Mesothelial cell of epicardium (in vitro differentiated cells): ENCODE measurements at regions not wholly inside any gene's neighbourhood (a gene's known extent, or its start where the extent isn't known, plus 50 kb on each side); places are given as distances from the start of the nearest gene placed in this dataset.

Experiments used
- DNase-seq, 2 experiments: peaks; one replicate each; pipeline ENCODE4 v3.0.0; 2021; ENCODE audit warnings: low spot score in 2 of 2; ENCODE audit not compliant: unreplicated experiment in 2 of 2
- H3K27ac Mint-ChIP-seq: 2 replicates; pipeline ENCODE4 v1.8.0; 2021; ENCODE audit warnings: mixed read lengths
- H3K27me3 Mint-ChIP-seq: 2 replicates; pipeline ENCODE4 v1.8.0; 2021; ENCODE audit warnings: low read depth, mixed read lengths
- H3K36me3 Mint-ChIP-seq: 2 replicates; pipeline ENCODE4 v1.8.0; 2021; ENCODE audit warnings: mixed read lengths
- H3K4me1 Mint-ChIP-seq: 2 replicates; pipeline ENCODE4 v1.8.0; 2021; ENCODE audit warnings: mixed read lengths
- H3K4me3 Mint-ChIP-seq: 2 replicates; pipeline ENCODE4 v1.8.0; 2021; ENCODE audit warnings: mild to moderate bottlenecking, moderate library complexity, mixed read lengths
- H3K9me3 Mint-ChIP-seq: 2 replicates; pipeline ENCODE4 v1.8.0; 2021; ENCODE audit warnings: mixed read lengths
- TF ChIP-seq, protein P1 (sequence below): fragments of 200-600 bp; sonication (generic); IDR thresholded peaks from one replicate; pipeline ENCODE4 v1.5.0; 2021; ENCODE audit warnings: antibody characterized with exemption; ENCODE audit not compliant: unreplicated experiment

DNA sequence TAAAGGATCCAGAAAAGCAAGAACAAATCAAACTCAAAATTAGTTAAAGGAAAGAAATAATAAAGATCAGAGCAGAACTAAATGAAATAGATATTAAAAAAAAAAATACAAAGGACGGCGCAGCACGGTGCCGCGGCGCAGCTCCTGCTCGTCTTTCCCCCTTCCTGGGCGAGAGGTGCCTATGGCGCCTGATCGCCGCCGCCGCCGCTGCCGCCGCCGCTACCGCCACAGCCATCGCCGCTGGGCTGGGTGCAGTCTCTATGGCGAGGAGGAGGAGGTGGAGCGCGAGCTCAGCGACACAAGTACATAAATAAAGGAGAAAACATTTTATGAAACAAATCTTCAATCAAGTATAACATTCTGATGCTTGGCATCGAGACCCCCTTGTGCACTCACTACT, 77.6 kb upstream of the VANGL1 start:
- Mint-ChIP-seq H3K9me3 (peaks cover 27% of the 10 kb centered on the region), H3K27me3 (peaks cover 13% of the 10 kb centered on the region), H3K4me3 (peak overlapping the region; percentile 70), H3K27ac (no peak overlapping the region), H3K36me3 (peaks cover 2% of the 10 kb centered on the region), H3K4me1 (peaks cover 11% of the 10 kb centered on the region)
- TF ChIP-seq, protein P1, sequence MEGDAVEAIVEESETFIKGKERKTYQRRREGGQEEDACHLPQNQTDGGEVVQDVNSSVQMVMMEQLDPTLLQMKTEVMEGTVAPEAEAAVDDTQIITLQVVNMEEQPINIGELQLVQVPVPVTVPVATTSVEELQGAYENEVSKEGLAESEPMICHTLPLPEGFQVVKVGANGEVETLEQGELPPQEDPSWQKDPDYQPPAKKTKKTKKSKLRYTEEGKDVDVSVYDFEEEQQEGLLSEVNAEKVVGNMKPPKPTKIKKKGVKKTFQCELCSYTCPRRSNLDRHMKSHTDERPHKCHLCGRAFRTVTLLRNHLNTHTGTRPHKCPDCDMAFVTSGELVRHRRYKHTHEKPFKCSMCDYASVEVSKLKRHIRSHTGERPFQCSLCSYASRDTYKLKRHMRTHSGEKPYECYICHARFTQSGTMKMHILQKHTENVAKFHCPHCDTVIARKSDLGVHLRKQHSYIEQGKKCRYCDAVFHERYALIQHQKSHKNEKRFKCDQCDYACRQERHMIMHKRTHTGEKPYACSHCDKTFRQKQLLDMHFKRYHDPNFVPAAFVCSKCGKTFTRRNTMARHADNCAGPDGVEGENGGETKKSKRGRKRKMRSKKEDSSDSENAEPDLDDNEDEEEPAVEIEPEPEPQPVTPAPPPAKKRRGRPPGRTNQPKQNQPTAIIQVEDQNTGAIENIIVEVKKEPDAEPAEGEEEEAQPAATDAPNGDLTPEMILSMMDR, result no peak
- DNase-seq, result peak in 1 of 2 experiments; percentile 54

DNA sequence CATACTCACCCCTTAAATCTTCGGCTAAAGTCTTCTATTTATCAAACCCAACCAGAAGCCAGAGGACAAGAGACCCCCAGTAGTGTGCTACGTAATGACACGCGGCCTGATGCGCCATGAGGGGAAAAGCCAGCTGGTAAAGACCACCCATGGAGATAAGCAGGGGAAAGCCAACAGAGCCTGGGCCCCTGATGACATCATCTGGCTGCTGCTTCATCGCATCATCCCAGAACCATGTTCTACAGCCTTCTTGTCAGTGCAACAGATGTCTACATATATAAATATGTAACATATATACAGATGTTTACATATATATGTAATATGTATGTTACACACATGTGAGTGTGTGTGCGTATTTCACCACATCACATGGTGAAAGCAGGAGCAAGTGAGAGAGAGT, 81.7 kb upstream of the VANGL1 start:
- Mint-ChIP-seq H3K4me1 (peaks cover 11% of the 10 kb centered on the region), H3K4me3 (no peak overlapping the region), H3K27ac (no peak overlapping the region), H3K36me3 (no peaks in the 10 kb centered on the region), H3K9me3 (peaks cover 6% of the 10 kb centered on the region), H3K27me3 (peaks cover 13% of the 10 kb centered on the region)
- TF ChIP-seq, protein P1, result no peak
- no peak for DNase-seq

DNA sequence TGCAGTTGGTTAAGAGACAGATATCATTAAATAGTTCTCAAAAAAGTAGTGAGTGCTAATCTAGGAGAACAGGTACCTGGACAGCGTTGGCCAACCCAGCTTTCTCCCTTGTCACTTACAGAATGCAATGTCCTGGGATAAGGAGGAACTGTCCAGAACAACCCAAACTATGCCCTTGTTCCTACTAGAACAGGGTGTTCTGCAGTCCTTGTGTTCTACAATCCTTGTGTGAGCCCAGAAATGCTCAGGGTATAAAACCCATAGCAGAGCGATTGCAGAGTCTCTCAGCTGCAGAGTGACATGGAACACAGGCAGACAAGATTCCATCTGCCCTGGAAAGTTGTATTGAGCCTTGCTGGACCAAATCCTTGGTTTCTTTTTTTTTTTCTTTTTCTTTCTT, 83.5 kb upstream of the VANGL1 start:
- no peaks in the 10 kb centered on the region for H3K36me3 Mint-ChIP-seq
- H3K27ac Mint-ChIP-seq, result no peak overlapping the region

DNA sequence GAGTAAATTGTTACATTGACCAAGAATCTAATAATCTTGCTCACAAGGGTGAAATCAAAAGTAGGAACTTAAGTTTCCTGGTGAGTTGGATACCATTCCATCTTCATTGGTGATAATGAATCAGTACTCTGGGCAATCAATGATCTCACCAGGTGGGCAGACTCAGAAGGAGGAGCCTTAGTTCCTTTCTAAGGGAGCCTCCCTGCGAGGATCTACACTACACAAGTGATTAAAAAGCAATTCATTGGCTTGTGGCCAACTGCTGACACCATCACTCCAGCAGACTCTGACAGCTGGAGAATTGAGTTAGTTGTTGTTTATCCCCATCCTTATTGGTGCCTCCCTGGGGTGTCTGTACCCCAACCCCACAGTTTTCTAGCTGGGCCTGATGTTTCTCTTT, 84.1 kb upstream of the VANGL1 start:
- H3K36me3 Mint-ChIP-seq, result no peaks in the 10 kb centered on the region
- peaks cover 3% of the 10 kb centered on the region for H3K27me3 Mint-ChIP-seq
- H3K4me1 Mint-ChIP-seq, result no peaks in the 10 kb centered on the region
- TF ChIP-seq, protein P1, result no peak
- DNase-seq, result no peak
- H3K9me3 Mint-ChIP-seq, result peaks cover under 1% of the 10 kb centered on the region
- H3K4me3 Mint-ChIP-seq, result no peak overlapping the region
- no peak overlapping the region for H3K27ac Mint-ChIP-seq

More for the DNA sequence above, 83.5 kb upstream of the VANGL1 start:
- peaks cover 6% of the 10 kb centered on the region for H3K9me3 Mint-ChIP-seq
- DNase-seq, result no peak
- TF ChIP-seq, protein P1, result no peak
- H3K4me3 Mint-ChIP-seq, result no peak overlapping the region
- no peaks in the 10 kb centered on the region for H3K4me1 Mint-ChIP-seq
- peaks cover 8% of the 10 kb centered on the region for H3K27me3 Mint-ChIP-seq

DNA sequence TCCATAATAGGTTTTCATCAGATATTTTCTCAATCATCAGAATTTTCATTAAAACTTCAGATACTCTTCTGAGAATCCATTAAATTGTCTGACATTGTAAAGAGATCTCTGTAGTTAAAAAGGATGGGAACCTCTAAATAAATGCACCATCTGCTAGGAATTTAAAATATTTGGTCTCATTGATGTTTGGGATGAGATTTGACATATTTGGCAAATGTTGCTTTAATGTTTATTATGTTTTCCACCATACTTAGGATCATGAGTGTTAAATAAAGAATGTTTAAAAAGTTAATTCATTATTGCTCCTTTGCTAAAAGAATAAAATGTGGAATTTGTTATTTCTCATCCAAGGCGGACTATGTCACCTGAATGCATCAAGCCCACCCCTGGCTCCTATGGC, 85.5 kb upstream of the VANGL1 start:
- Mint-ChIP-seq H3K4me3 (no peak overlapping the region), H3K27ac (no peak overlapping the region), H3K9me3 (no peaks in the 10 kb centered on the region), H3K36me3 (no peaks in the 10 kb centered on the region), H3K4me1 (no peaks in the 10 kb centered on the region), H3K27me3 (no peaks in the 10 kb centered on the region)
- TF ChIP-seq, protein P1, result no peak
- no peak for DNase-seq

DNA sequence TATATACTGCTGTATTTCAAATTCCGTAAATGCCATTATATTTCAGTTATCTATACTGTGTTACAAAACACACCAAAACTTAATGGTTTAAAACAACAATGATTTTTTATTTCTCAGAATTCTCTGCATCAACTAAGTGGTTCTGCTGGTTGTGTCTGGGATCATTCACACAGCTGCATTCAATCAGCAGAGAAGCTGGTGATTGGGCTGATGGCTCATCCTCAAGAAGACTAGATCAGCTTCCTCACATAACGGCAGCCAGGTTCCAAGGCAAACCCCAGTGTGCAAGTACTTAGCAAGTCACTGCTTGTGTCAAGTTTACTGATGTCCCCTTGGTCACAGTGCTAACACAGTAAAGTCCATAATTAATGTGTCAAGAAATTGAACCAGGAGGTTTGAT, 86.3 kb upstream of the VANGL1 start:
- H3K4me1 Mint-ChIP-seq, result no peaks in the 10 kb centered on the region
- TF ChIP-seq, protein P1, result no peak
- no peak overlapping the region for H3K4me3 Mint-ChIP-seq
- no peaks in the 10 kb centered on the region for H3K9me3 Mint-ChIP-seq
- no peak for DNase-seq
- H3K27ac Mint-ChIP-seq, result no peak overlapping the region
- H3K36me3 Mint-ChIP-seq, result no peaks in the 10 kb centered on the region
- no peaks in the 10 kb centered on the region for H3K27me3 Mint-ChIP-seq
